RWPE2 (cell line): ENCODE measurements at regions not wholly inside any gene's neighbourhood (a gene's known extent, or its start where the extent isn't known, plus 50 kb on each side); places are given as distances from the start of the nearest gene placed in this dataset.

Experiments
- ATAC-seq: fragments of 200-7000 bp; cut with Tn5 transposase; 3 replicates; pipeline ENCODE4 v1.9.1; 2021; ENCODE audit warnings: low read depth
- DNase-seq: peaks from one replicate; pipeline ENCODE4 v3.0.0-alpha.2; 2020; ENCODE audit warnings: low spot score
- H3K27ac ChIP-seq: fragments of 450-650 bp; 2 replicates; pipeline ENCODE4 v1.5.1; 2017; ENCODE audit warnings: mild to moderate bottlenecking; ENCODE audit not compliant: poor library complexity, severe bottlenecking
- H3K27me3 ChIP-seq: fragments of 250-450 bp; sonication (Bioruptor Pico); 2 replicates; pipeline ENCODE4 v1.5.1; 2021; ENCODE audit warnings: mild to moderate bottlenecking, moderate library complexity; ENCODE audit not compliant: insufficient read depth, poor library complexity, severe bottlenecking
- H3K36me3 ChIP-seq: fragments of 250-450 bp; sonication (Bioruptor Pico); 2 replicates; pipeline ENCODE4 v1.5.1; 2020; ENCODE audit warnings: low read depth, mild to moderate bottlenecking, moderate library complexity
- H3K4me1 ChIP-seq: fragments of 250-450 bp; sonication (Bioruptor Pico); 2 replicates; pipeline ENCODE4 v1.5.1; 2021; ENCODE audit warnings: mild to moderate bottlenecking, moderate library complexity; ENCODE audit not compliant: insufficient read depth, poor library complexity, severe bottlenecking
- H3K4me3 ChIP-seq: fragments of 250-450 bp; sonication (Bioruptor Pico); 2 replicates; pipeline ENCODE4 v1.5.1; 2021; ENCODE audit warnings: mild to moderate bottlenecking, moderate library complexity; ENCODE audit not compliant: severe bottlenecking
- H3K9me3 ChIP-seq: fragments of 250-450 bp; sonication (Bioruptor Pico); 2 replicates; pipeline ENCODE4 v1.5.1; 2021; ENCODE audit warnings: mild to moderate bottlenecking, moderate library complexity; ENCODE audit not compliant: severe bottlenecking
- TF ChIP-seq, protein P1 (sequence below): fragments of 450-650 bp; IDR thresholded peaks from one replicate; pipeline ENCODE4 v1.5.1; 2017; ENCODE audit warnings: mild to moderate bottlenecking, moderate library complexity; ENCODE audit not compliant: poor library complexity, severe bottlenecking

DNA sequence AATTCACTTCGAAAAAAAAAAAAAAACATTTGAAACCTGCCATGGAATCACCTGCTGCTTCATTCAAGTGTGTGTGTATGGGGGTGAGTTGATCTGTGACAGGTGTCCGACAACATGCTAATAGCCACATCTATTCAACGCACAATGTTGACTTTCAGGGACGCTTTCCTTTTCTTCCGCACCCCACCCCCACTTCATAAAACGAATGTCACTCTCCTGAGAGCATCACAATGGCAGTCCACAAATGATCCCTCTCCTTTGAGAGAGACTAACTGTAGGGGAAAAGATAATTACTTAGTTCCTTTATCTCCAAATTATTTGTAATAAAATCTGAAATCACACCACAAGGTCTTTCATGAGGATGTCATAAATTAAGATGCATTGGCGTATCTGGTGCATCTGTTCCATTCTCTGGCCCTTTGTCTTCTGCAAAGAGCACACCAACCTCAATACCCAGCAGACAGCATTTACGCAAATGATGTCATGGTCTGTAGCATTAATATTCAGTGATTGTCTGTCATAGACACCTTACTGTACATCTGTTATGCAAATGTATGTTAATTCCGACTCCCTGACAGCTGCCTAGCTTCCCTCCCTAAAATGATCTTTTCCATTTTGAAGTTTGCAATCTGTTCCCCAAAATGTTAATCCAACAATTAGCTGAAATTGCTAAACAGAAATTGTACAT lies 640.0 kb upstream of the BOD1L1 start:
- Histone ChIP-seq H3K9me3 (no peaks in the 10 kb centered on the region), H3K4me1 (no peaks in the 10 kb centered on the region), H3K27me3 (no peaks in the 10 kb centered on the region), H3K4me3 (no peak overlapping the region), H3K27ac (no peak overlapping the region), H3K36me3 (no peaks in the 10 kb centered on the region)
- ATAC-seq (no peak), DNase-seq (no peak)
- TF ChIP-seq, protein P1, sequence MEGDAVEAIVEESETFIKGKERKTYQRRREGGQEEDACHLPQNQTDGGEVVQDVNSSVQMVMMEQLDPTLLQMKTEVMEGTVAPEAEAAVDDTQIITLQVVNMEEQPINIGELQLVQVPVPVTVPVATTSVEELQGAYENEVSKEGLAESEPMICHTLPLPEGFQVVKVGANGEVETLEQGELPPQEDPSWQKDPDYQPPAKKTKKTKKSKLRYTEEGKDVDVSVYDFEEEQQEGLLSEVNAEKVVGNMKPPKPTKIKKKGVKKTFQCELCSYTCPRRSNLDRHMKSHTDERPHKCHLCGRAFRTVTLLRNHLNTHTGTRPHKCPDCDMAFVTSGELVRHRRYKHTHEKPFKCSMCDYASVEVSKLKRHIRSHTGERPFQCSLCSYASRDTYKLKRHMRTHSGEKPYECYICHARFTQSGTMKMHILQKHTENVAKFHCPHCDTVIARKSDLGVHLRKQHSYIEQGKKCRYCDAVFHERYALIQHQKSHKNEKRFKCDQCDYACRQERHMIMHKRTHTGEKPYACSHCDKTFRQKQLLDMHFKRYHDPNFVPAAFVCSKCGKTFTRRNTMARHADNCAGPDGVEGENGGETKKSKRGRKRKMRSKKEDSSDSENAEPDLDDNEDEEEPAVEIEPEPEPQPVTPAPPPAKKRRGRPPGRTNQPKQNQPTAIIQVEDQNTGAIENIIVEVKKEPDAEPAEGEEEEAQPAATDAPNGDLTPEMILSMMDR = no peak

DNA sequence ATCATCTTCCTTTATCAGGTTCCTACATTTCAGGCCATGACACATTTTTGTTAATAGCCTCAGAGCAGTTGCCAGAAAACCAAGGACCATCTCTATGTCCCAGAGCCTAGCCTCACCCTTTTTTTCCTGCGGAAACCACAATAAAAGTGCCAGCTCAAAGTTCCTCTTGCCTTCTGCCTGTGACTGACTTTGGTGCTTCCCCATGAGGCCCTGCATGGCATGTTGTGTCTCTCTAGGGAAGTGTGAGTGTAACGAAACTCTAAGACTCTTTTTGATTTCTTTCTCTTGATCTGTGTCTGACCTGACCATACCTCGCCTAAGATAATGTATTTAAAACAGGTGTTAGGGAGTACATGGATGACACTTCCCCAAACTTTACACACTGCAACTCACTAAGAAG lies 642.3 kb upstream of the BOD1L1 start:
- H3K27ac ChIP-seq = no peak overlapping the region
- H3K4me3 ChIP-seq = no peak overlapping the region
- ATAC-seq (no peak), DNase-seq (no peak)
- no peaks in the 10 kb centered on the region for H3K4me1 ChIP-seq
- H3K9me3 ChIP-seq = no peaks in the 10 kb centered on the region
- TF ChIP-seq, protein P1 = no peak
- H3K27me3 ChIP-seq = no peaks in the 10 kb centered on the region
- no peaks in the 10 kb centered on the region for H3K36me3 ChIP-seq

DNA sequence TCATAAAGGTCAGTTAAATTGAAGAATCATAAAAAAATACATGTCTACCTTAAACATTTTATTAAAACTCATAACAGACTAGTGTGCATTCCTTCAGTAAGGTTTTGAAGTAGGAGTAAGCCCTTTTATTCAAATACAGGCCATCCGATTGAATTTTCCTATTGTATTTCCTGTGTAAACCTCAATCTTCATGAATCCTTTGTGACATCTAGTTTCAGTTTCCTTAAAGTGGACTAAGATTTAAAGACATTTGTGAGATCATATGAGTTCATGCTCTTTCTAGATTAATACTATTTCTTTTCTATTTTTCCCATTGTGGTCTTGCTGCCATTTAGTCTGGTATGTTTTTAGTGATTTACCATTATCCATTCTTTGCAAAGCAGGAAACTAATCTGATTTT lies 644.7 kb upstream of the BOD1L1 start:
- no peak for DNase-seq
- TF ChIP-seq, protein P1 = no peak
- Histone ChIP-seq H3K27me3 (no peaks in the 10 kb centered on the region), H3K4me3 (no peak overlapping the region), H3K9me3 (no peaks in the 10 kb centered on the region), H3K27ac (no peak overlapping the region), H3K36me3 (no peaks in the 10 kb centered on the region), H3K4me1 (no peaks in the 10 kb centered on the region)
- no peak for ATAC-seq

DNA sequence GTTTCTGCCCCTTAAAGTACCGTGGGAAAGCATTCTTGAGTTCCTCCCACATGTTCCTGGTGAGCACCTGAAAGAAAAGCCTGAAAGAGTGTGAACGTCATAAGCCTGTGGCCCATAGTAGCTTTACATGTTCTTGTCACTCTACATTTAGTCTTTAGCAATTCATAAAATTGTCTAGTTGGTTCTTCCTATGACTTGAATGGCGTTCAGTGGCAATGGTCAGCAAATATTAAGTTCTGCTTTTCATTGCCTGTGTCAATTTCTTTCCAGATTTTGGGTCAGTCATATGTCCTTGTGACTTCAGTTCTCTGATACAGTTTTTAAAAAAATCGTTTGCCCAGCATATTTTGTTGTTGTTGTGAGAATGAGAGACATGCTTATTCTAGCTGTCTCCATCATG lies 650.0 kb upstream of the BOD1L1 start:
- Histone ChIP-seq H3K27me3 (no peaks in the 10 kb centered on the region), H3K27ac (no peak overlapping the region), H3K9me3 (no peaks in the 10 kb centered on the region), H3K4me3 (no peak overlapping the region), H3K4me1 (no peaks in the 10 kb centered on the region), H3K36me3 (no peaks in the 10 kb centered on the region)
- TF ChIP-seq, protein P1 = no peak
- DNase-seq (no peak), ATAC-seq (no peak)

DNA sequence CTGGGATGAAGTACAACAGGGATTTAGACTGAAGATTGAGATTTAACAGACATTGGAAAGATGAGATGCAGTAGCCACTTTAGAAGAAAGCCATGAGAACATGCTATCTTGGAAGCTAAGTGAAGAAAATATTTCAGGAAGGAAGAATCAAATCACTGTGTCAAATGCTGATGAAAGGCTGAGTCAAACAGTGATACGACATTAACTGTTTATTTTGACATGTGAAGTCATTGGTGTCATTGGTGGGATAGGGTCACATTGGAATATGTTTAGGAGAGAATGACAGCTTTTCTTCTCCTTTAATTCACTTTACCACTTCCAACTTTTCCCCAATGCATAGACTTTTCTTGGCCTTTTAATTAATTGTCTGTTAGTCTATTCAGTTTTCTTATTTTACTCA lies 653.0 kb upstream of the BOD1L1 start:
- Histone ChIP-seq H3K9me3 (no peaks in the 10 kb centered on the region), H3K4me3 (no peak overlapping the region), H3K27ac (no peak overlapping the region), H3K27me3 (no peaks in the 10 kb centered on the region), H3K4me1 (no peaks in the 10 kb centered on the region), H3K36me3 (no peaks in the 10 kb centered on the region)
- ATAC-seq (no peak), DNase-seq (no peak)
- TF ChIP-seq, protein P1 = no peak
